ENCODE measurements at regions not wholly inside any gene's neighbourhood (a gene's known extent, or its start where the extent isn't known, plus 50 kb on each side); places are given as distances from the start of the nearest gene placed in this dataset.

GRCh38 chr14:82778008-82778590 is 1244.4 kb upstream of the SEL1L start:
- H3K36me3 Mint-ChIP-seq (ENCODE audit: low read depth) = no peaks in the 10 kb centered on the region
- H3K4me3 Mint-ChIP-seq = no peak overlapping the region
- H3K9me3 Mint-ChIP-seq = no peaks in the 10 kb centered on the region
- H3K4me1 Mint-ChIP-seq = no peaks in the 10 kb centered on the region
- no peak for DNase-seq (ENCODE audit: low read depth, low spot score)
- TF ChIP-seq, protein P1, sequence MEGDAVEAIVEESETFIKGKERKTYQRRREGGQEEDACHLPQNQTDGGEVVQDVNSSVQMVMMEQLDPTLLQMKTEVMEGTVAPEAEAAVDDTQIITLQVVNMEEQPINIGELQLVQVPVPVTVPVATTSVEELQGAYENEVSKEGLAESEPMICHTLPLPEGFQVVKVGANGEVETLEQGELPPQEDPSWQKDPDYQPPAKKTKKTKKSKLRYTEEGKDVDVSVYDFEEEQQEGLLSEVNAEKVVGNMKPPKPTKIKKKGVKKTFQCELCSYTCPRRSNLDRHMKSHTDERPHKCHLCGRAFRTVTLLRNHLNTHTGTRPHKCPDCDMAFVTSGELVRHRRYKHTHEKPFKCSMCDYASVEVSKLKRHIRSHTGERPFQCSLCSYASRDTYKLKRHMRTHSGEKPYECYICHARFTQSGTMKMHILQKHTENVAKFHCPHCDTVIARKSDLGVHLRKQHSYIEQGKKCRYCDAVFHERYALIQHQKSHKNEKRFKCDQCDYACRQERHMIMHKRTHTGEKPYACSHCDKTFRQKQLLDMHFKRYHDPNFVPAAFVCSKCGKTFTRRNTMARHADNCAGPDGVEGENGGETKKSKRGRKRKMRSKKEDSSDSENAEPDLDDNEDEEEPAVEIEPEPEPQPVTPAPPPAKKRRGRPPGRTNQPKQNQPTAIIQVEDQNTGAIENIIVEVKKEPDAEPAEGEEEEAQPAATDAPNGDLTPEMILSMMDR (conservative IDR thresholded peaks at IDR 0.05) = no peak
- no peaks in the 10 kb centered on the region for H3K27me3 Mint-ChIP-seq (ENCODE audit: low read depth)
- H3K27ac Mint-ChIP-seq (ENCODE audit: unreplicated experiment) = no peak overlapping the region

DNA sequence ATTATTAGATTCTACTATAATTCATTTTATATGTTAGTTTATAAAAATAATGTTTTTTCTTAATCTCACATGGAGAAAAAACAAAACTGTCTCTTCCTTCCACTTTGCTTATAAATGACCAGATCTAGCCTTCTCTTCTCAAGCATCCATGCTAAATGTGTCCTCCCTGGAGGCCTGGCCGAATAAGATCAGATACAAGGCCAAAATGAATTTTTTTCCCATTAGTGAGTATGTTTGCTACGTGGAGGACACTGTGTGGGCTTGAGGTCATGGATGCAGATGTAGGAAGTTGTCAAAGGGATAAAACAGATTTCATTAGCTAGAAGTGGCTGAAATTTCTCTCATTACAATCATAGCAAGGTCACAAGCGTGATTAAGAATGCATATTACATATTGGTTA is 1244.9 kb upstream of the SEL1L start:
- Mint-ChIP-seq H3K27me3 (ENCODE audit: low read depth) (no peaks in the 10 kb centered on the region), H3K27ac (ENCODE audit: unreplicated experiment) (no peak overlapping the region)

DNA sequence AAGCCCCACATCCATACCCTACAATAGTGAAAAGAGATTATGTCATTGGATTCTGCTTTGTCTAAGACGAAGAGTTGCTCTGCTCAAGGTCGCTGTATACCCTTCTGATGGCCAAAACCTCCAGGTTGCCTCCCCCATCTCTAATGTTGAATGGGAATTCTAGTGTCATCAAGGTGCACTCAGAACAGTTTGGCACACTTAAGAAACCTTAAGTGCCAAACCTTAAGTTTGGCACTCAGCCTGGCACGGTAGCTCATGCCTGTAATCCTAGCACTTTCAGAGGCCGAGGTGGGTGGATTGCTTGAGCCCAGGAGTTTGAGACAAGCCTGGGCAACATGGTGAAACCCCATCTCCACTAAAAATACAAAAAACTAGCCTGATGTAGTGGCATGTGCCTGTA is 1245.6 kb upstream of the SEL1L start:
- H3K36me3 Mint-ChIP-seq (ENCODE audit: low read depth) = no peaks in the 10 kb centered on the region
- no peak for DNase-seq (ENCODE audit: low read depth, low spot score)
- H3K27ac Mint-ChIP-seq (ENCODE audit: unreplicated experiment) = no peak overlapping the region
- H3K4me3 Mint-ChIP-seq = no peak overlapping the region
- H3K27me3 Mint-ChIP-seq (ENCODE audit: low read depth) = no peaks in the 10 kb centered on the region
- no peaks in the 10 kb centered on the region for H3K4me1 Mint-ChIP-seq
- TF ChIP-seq, protein P1 (conservative IDR thresholded peaks at IDR 0.05) = no peak
- H3K9me3 Mint-ChIP-seq = no peaks in the 10 kb centered on the region

More for the DNA sequence above, 1244.9 kb upstream of the SEL1L start:
- Mint-ChIP-seq H3K4me1 (no peaks in the 10 kb centered on the region), H3K9me3 (no peaks in the 10 kb centered on the region), H3K4me3 (no peak overlapping the region), H3K36me3 (ENCODE audit: low read depth) (no peaks in the 10 kb centered on the region)
- DNase-seq (ENCODE audit: low read depth, low spot score) = no peak
- TF ChIP-seq, protein P1 (conservative IDR thresholded peaks at IDR 0.05) = no peak

- no peaks in the 10 kb centered on the region for H3K27me3 Mint-ChIP-seq (ENCODE audit: low read depth)
- no peaks in the 10 kb centered on the region for H3K36me3 Mint-ChIP-seq (ENCODE audit: low read depth)
- TF ChIP-seq, protein P1 (conservative IDR thresholded peaks at IDR 0.05) = no peak
- no peak overlapping the region for H3K4me3 Mint-ChIP-seq
- no peaks in the 10 kb centered on the region for H3K4me1 Mint-ChIP-seq
- no peak overlapping the region for H3K27ac Mint-ChIP-seq (ENCODE audit: unreplicated experiment)
- H3K9me3 Mint-ChIP-seq = peaks cover 3% of the 10 kb centered on the region
- no peak for DNase-seq (ENCODE audit: low read depth, low spot score)
These were observed 1252.3 kb upstream of the SEL1L start for GRCh38 chr14:82785756-82786482.

DNA sequence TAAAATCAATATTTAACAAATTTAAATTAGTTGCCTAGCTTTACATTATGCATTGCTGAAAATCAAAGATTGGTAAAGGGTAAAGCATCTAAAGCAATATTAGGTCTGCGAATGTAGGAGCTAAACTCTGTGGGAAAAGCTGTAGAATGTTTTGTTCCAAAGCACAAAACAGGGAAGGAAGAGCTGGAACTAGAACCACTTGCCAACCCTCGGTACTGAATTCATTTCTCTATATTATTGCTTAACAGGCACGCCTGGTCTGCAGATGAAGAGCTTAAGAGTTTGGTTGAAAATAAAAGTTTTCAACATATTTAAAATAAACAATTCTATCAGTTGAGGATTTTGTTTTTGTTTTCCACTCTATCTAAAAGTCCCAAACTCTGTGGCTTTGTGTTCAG is 1252.8 kb upstream of the SEL1L start:
- no peaks in the 10 kb centered on the region for H3K4me1 Mint-ChIP-seq
- no peak overlapping the region for H3K4me3 Mint-ChIP-seq
- no peaks in the 10 kb centered on the region for H3K27me3 Mint-ChIP-seq (ENCODE audit: low read depth)
- TF ChIP-seq, protein P1 (conservative IDR thresholded peaks at IDR 0.05) = no peak
- DNase-seq (ENCODE audit: low read depth, low spot score) = no peak
- H3K9me3 Mint-ChIP-seq = peaks cover 3% of the 10 kb centered on the region
- no peaks in the 10 kb centered on the region for H3K36me3 Mint-ChIP-seq (ENCODE audit: low read depth)
- no peak overlapping the region for H3K27ac Mint-ChIP-seq (ENCODE audit: unreplicated experiment)
